Spinal cord (tissue), 9 donors: ENCODE measurements at regions not wholly inside any gene's neighbourhood (a gene's known extent, or its start where the extent isn't known, plus 50 kb on each side); places are given as distances from the start of the nearest gene placed in this dataset.

ENCODE experiments used
- DNase-seq, 6 donors: peaks; one replicate each; pipeline versions ENCODE4 v3.0.0 to v3.0.0-alpha.2; 2013 to 2015; ENCODE audit warnings: low spot score in 6 of 6, low read depth in 4 of 6
- H3K27ac ChIP-seq: one replicate; pipeline ENCODE4 v1.5.1; 2013; ENCODE audit warnings: low read depth, low read length, control low read depth
- H3K27me3 ChIP-seq: one replicate; pipeline ENCODE4 v1.6.1; 2013; ENCODE audit warnings: low read length; ENCODE audit not compliant: control insufficient read depth, insufficient read depth
- H3K36me3 ChIP-seq: one replicate; pipeline ENCODE4 v1.6.1; 2013; ENCODE audit warnings: low read length; ENCODE audit not compliant: control insufficient read depth, insufficient read depth
- H3K4me1 ChIP-seq: one replicate; pipeline ENCODE4 v1.6.1; 2013; ENCODE audit warnings: low read length; ENCODE audit not compliant: control insufficient read depth, insufficient read depth
- H3K4me3 ChIP-seq: one replicate; pipeline ENCODE4 v1.5.1; 2013; ENCODE audit warnings: low read depth, low read length, control low read depth
- H3K9me3 ChIP-seq: one replicate; pipeline ENCODE4 v1.6.1; 2013; ENCODE audit warnings: low read length; ENCODE audit not compliant: control insufficient read depth, insufficient read depth
- WGBS: methylation state at CpG from one replicate; pipeline ENCODE4 v1.1.5; 2013; ENCODE audit warnings: missing lambda C conversion rate; ENCODE audit not compliant: insufficient coverage; 5-methylcytosine and 5-hydroxymethylcytosine counted together
- donor health status: healthy.

- Histone ChIP-seq H3K4me3 (no peak overlapping the region), H3K36me3 (no peaks in the 10 kb centered on the region), H3K4me1 (no peaks in the 10 kb centered on the region), H3K27ac (no peak overlapping the region), H3K27me3 (no peaks in the 10 kb centered on the region), H3K9me3 (no peaks in the 10 kb centered on the region)
- 47% methylated on average over 3 of the region's 3 CpGs for WGBS
- no peak for DNase-seq
Measured at GRCh38 chr2:222108497-222108896, 190.3 kb downstream of the PAX3 start.

- Histone ChIP-seq H3K4me3 (no peak overlapping the region), H3K27ac (no peak overlapping the region), H3K4me1 (no peaks in the 10 kb centered on the region), H3K36me3 (no peaks in the 10 kb centered on the region), H3K9me3 (no peaks in the 10 kb centered on the region), H3K27me3 (no peaks in the 10 kb centered on the region)
- WGBS: 100% methylated on average over 1 of the region's 1 CpG
- no peak for DNase-seq
Measured at GRCh38 chr2:222105046-222105445, 193.8 kb downstream of the PAX3 start.

- H3K4me3 ChIP-seq: no peak overlapping the region
- DNase-seq: peak in 1 of 6 donors; percentile 12
- no CpG with 5 or more reads among the region's 4 CpGs for WGBS
- no peaks in the 10 kb centered on the region for H3K27me3 ChIP-seq
- H3K4me1 ChIP-seq: no peaks in the 10 kb centered on the region
- no peaks in the 10 kb centered on the region for H3K36me3 ChIP-seq
- H3K27ac ChIP-seq: no peak overlapping the region
- no peaks in the 10 kb centered on the region for H3K9me3 ChIP-seq
Measured at GRCh38 chr2:222102575-222103349, 196.0 kb downstream of the PAX3 start.

- H3K36me3 ChIP-seq: no peaks in the 10 kb centered on the region
- no peaks in the 10 kb centered on the region for H3K27me3 ChIP-seq
- H3K9me3 ChIP-seq: no peaks in the 10 kb centered on the region
- DNase-seq: peak in 2 of 6 donors; percentile 64 to 80
- WGBS: 84% methylated on average over 2 of the region's 5 CpGs
- no peaks in the 10 kb centered on the region for H3K4me1 ChIP-seq
- no peak overlapping the region for H3K4me3 ChIP-seq
- H3K27ac ChIP-seq: no peak overlapping the region
Measured at GRCh38 chr2:222100704-222101699, 197.8 kb downstream of the PAX3 start.

- WGBS: 46% methylated on average over 1 of the region's 2 CpGs
- Histone ChIP-seq H3K4me1 (no peaks in the 10 kb centered on the region), H3K9me3 (no peaks in the 10 kb centered on the region), H3K4me3 (no peak overlapping the region), H3K36me3 (no peaks in the 10 kb centered on the region), H3K27me3 (no peaks in the 10 kb centered on the region), H3K27ac (no peak overlapping the region)
- no peak for DNase-seq
Measured at GRCh38 chr2:222088561-222088960, 210.2 kb downstream of the PAX3 start.

- DNase-seq: no peak
- no peak overlapping the region for H3K4me3 ChIP-seq
- no peak overlapping the region for H3K27ac ChIP-seq
- H3K4me1 ChIP-seq: no peaks in the 10 kb centered on the region
- no peaks in the 10 kb centered on the region for H3K27me3 ChIP-seq
- no CpG with 5 or more reads among the region's 3 CpGs for WGBS
- H3K9me3 ChIP-seq: no peaks in the 10 kb centered on the region
- H3K36me3 ChIP-seq: no peaks in the 10 kb centered on the region
Measured at GRCh38 chr2:222087998-222088397, 210.8 kb downstream of the PAX3 start.

GRCh38 chr2:222082201-222082600 is 216.6 kb downstream of the PAX3 start:
- Histone ChIP-seq H3K27me3 (no peaks in the 10 kb centered on the region), H3K4me3 (no peak overlapping the region), H3K27ac (no peak overlapping the region), H3K9me3 (no peaks in the 10 kb centered on the region), H3K4me1 (no peaks in the 10 kb centered on the region), H3K36me3 (no peaks in the 10 kb centered on the region)
- DNase-seq: no peak
- no CpG with 5 or more reads among the region's 3 CpGs for WGBS

GRCh38 chr2:222080141-222080540 is 218.7 kb downstream of the PAX3 start:
- Histone ChIP-seq H3K9me3 (no peaks in the 10 kb centered on the region), H3K27ac (no peak overlapping the region), H3K36me3 (no peaks in the 10 kb centered on the region), H3K4me1 (no peaks in the 10 kb centered on the region), H3K27me3 (no peaks in the 10 kb centered on the region), H3K4me3 (no peak overlapping the region)
- WGBS: 100% methylated on average over 1 of the region's 2 CpGs
- no peak for DNase-seq

GRCh38 chr2:222076973-222077690 is 221.7 kb downstream of the PAX3 start:
- H3K4me3 ChIP-seq: no peak overlapping the region
- no peaks in the 10 kb centered on the region for H3K4me1 ChIP-seq
- H3K27ac ChIP-seq: no peak overlapping the region
- DNase-seq: no peak
- no peaks in the 10 kb centered on the region for H3K36me3 ChIP-seq
- H3K9me3 ChIP-seq: no peaks in the 10 kb centered on the region
- 87% methylated on average over 7 of the region's 7 CpGs for WGBS
- H3K27me3 ChIP-seq: no peaks in the 10 kb centered on the region
